ENCODE measurements at regions not wholly inside any gene's neighbourhood (a gene's known extent, or its start where the extent isn't known, plus 50 kb on each side); places are given as distances from the start of the nearest gene placed in this dataset.

- TF ChIP-seq SP5 (CRISPR knock-in tag; IDR thresholded peaks at IDR 0.05; ENCODE audit: borderline replicate concordance, low read depth) (peak; percentile 51; the same call in 1 of the 2 replicates), KLF9 (CRISPR knock-in tag; IDR thresholded peaks at IDR 0.05; ENCODE audit: low read depth) (no peak), SP2 (CRISPR knock-in tag; IDR thresholded peaks at IDR 0.05) (no peak), SAFB2 (CRISPR knock-in tag; IDR thresholded peaks at IDR 0.05; ENCODE audit: borderline replicate concordance, low read depth) (no peak), ZNF547 (CRISPR knock-in tag; IDR thresholded peaks at IDR 0.05) (peak; percentile 34; the same call in 1 of the 2 replicates), ZNF615 (CRISPR knock-in tag; IDR thresholded peaks at IDR 0.05; ENCODE audit: borderline replicate concordance) (no peak), MIER2 (CRISPR knock-in tag; IDR thresholded peaks at IDR 0.05) (0 out of 2 replicates have a peak, but pooled peaks have one; percentile 32), TFE3 (CRISPR knock-in tag; IDR thresholded peaks at IDR 0.05) (0 out of 2 replicates have a peak, but pooled peaks have one; percentile 26), ATF1 (CRISPR knock-in tag; IDR thresholded peaks at IDR 0.05) (peak; percentile 51; the same call in 1 of the 2 replicates), FOXO1 (CRISPR knock-in tag; IDR thresholded peaks at IDR 0.05) (0 out of 2 replicates have a peak, but pooled peaks have one; percentile 55), KIAA2018 (CRISPR knock-in tag; IDR thresholded peaks at IDR 0.05; ENCODE audit: borderline replicate concordance) (no peak)
- TF ChIP-seq, protein P1, sequence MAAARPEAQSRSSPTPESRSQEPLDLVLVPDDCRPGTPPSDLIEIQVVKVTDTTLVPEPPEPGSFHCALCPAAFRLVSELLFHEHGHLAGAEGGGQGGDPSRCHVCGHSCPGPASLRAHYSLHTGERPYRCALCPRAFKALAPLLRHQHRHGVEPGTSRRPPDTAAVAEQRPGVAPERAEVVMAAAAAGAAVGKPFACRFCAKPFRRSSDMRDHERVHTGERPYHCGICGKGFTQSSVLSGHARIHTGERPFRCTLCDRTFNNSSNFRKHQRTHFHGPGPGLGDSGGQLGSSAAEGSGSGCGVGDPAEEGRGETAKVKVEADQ (CRISPR knock-in tag; IDR thresholded peaks at IDR 0.05; ENCODE audit: borderline replicate concordance) = no peak
- TF ChIP-seq, protein P2, sequence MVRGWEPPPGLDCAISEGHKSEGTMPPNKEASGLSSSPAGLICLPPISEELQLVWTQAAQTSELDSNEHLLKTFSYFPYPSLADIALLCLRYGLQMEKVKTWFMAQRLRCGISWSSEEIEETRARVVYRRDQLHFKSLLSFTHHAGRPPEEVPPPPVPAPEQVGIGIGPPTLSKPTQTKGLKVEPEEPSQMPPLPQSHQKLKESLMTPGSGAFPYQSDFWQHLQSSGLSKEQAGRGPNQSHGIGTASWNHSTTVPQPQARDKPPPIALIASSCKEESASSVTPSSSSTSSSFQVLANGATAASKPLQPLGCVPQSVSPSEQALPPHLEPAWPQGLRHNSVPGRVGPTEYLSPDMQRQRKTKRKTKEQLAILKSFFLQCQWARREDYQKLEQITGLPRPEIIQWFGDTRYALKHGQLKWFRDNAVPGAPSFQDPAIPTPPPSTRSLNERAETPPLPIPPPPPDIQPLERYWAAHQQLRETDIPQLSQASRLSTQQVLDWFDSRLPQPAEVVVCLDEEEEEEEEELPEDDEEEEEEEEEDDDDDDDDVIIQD (CRISPR knock-in tag; IDR thresholded peaks at IDR 0.05; ENCODE audit: low read depth) = 0 out of 2 replicates have a peak, but pooled peaks have one; percentile 33
- TF ChIP-seq, protein P3, sequence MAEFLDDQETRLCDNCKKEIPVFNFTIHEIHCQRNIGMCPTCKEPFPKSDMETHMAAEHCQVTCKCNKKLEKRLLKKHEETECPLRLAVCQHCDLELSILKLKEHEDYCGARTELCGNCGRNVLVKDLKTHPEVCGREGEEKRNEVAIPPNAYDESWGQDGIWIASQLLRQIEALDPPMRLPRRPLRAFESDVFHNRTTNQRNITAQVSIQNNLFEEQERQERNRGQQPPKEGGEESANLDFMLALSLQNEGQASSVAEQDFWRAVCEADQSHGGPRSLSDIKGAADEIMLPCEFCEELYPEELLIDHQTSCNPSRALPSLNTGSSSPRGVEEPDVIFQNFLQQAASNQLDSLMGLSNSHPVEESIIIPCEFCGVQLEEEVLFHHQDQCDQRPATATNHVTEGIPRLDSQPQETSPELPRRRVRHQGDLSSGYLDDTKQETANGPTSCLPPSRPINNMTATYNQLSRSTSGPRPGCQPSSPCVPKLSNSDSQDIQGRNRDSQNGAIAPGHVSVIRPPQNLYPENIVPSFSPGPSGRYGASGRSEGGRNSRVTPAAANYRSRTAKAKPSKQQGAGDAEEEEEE (CRISPR knock-in tag; IDR thresholded peaks at IDR 0.05; ENCODE audit: borderline replicate concordance) = no peak
Observed at GRCh38 chr11:69567951-69568808, 72.8 kb upstream of the CCND1 start (continued).
